GM10266 (cell line): ENCODE measurements at regions not wholly inside any gene's neighbourhood (a gene's known extent, or its start where the extent isn't known, plus 50 kb on each side); places are given as distances from the start of the nearest gene placed in this dataset.

Experiments
- DNase-seq: peaks from one replicate; pipeline ENCODE4 v3.0.0; 2012; ENCODE audit errors: extremely low spot score
- CTCF ChIP-seq: IDR thresholded peaks from 2 replicates; pipeline ENCODE4 v1.5.1; 2012; ENCODE audit warnings: mild to moderate bottlenecking, low read depth; ENCODE audit not compliant: control insufficient read depth, insufficient read depth; ENCODE audit errors: missing control alignments

- no peak for TF ChIP-seq CTCF
- DNase-seq, result no peak
Measured at GRCh38 chr14:97306133-97306759, 509.1 kb downstream of the VRK1 start.

- no peak for TF ChIP-seq CTCF
- peak; percentile 10 for DNase-seq
Measured at GRCh38 chr14:97306760-97307246, 509.6 kb downstream of the VRK1 start.

GRCh38 chr14:97311411-97311810, 514.2 kb downstream of the VRK1 start:
- no peak for DNase-seq
- TF ChIP-seq CTCF, result no peak

- DNase-seq, result no peak
- no peak for TF ChIP-seq CTCF
Measured at GRCh38 chr14:97312910-97313309, 515.7 kb downstream of the VRK1 start.

GRCh38 chr14:97315790-97316189, 518.6 kb downstream of the VRK1 start:
- no peak for DNase-seq
- no peak for TF ChIP-seq CTCF

GRCh38 chr14:97318380-97318779, 521.2 kb downstream of the VRK1 start:
- DNase-seq, result no peak

GRCh38 chr14:97319691-97320090, 522.5 kb downstream of the VRK1 start:
- no peak for DNase-seq
- TF ChIP-seq CTCF, result no peak

More at GRCh38 chr14:97318380-97318779, 521.2 kb downstream of the VRK1 start:
- TF ChIP-seq CTCF, result no peak
